NCI-H1092 (cell line): ENCODE measurements at regions not wholly inside any gene's neighbourhood (a gene's known extent, or its start where the extent isn't known, plus 50 kb on each side); places are given as distances from the start of the nearest gene placed in this dataset.

Experiments used
- DNase-seq: peaks from one replicate; lab custom pipeline; 2025; lab: John Stamatoyannopoulos, UW

GRCh38 chr3:118436697-118437262 lies 597.9 kb downstream of the IGSF11 start:
- DNase-seq: no peak

GRCh38 chr3:118445036-118445435 lies 589.6 kb downstream of the IGSF11 start:
- DNase-seq: no peak

GRCh38 chr3:118447339-118447738 lies 587.3 kb downstream of the IGSF11 start:
- DNase-seq: no peak

DNA sequence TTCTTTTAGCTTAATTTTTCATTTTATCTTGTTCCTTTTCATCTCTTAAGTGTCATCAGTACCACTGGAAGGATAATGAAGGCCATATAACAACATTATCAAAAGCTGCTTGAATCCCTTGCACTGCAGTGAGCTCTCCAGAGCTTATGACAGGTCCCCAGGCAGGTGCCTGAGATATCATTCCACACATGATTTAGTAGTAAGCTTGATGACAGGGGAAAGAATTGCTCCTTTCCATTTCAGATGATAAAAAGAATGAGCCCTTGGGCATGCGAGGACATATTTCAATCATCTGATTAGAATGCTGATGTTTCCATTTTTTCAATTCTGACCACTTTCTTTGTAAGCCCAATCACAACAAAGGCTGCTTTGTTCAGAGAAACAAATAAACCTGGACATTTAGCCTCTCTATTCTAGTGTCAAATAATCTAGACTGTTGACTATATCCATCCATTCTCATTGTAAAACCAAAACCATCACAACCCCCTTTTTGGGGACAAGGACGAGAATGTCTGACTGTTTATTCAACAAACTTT lies 567.8 kb downstream of the IGSF11 start:
- DNase-seq: no peak

- DNase-seq: no peak
These were observed 565.8 kb downstream of the IGSF11 start for GRCh38 chr3:118468801-118469200.

DNA sequence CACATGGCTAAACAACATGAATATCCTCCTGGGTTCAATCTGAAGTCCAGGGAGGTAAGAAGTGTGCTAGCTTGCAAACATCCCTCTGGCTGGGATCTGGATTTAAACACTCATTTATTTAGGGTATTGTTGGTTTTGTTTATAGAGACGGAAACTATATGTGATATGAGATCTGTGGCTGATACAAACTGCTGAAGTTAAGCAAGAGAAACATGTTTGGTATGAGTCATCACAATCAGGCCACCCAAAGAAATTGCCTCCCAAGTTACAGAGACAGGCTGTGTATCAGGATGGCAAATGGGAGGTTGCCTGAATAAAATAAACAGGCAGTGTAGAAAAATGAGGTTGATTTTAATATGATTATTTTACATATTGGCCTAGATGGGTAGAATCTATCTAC lies 562.1 kb downstream of the IGSF11 start:
- DNase-seq: no peak

- DNase-seq: no peak
These were observed 561.3 kb downstream of the IGSF11 start for GRCh38 chr3:118473343-118473742.

DNA sequence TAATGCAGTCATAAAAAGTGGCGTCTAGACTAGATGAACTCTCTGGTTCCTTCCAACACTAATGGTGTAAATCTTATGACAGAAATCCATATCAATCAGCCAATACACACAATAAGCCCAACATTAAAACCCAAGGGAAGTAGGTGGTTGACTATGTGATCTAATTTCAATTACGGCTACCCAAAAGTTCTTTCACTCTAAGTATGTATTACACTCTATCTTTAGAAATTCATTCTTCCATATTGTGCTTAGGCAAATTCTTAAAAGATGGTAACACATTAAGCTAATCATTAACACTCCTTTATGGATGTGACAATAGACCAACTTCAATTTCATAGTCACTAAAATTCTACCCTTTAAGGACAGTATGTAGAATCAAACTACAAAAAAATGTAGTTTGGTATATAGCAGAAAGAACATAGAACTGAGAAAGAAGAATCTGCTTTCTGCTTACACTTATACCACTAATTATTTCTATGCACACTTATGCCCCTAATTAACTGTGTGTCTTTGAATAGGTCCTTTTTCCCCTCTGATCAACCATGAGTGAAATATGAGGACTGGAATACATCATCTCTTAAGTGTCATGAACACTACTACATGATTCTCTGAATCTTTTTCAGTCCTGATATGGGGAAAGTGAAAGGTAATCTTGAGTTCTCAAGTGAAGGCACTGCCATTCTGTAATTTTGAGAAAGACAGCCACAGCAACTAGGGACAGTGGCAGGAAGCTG lies 557.6 kb downstream of the IGSF11 start:
- no peak for DNase-seq

DNA sequence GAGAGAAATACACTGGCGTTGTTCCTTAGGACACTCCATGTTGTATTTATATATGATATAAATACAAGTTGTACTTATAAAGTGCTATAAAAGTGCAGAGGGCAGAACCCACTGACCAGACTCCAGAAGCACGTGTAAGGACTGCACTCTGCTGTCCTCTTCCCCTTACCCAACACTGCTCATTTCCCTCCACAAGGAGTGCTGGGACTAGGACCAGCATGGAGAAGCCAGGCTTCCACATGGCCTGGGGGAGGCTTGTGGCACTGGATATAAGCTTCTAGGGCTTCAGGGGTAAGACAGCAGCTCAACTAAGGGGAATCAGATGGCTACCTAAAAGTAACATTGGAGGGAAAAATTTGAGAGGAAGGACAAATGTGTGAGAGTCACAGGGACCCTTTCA lies 556.9 kb downstream of the IGSF11 start:
- no peak for DNase-seq

- no peak for DNase-seq
These were observed 555.9 kb downstream of the IGSF11 start for GRCh38 chr3:118478706-118479276.

- no peak for DNase-seq
These were observed 555.3 kb downstream of the IGSF11 start for GRCh38 chr3:118479376-118479775.

GRCh38 chr3:118480101-118480860 lies 554.4 kb downstream of the IGSF11 start:
- DNase-seq: no peak

DNA sequence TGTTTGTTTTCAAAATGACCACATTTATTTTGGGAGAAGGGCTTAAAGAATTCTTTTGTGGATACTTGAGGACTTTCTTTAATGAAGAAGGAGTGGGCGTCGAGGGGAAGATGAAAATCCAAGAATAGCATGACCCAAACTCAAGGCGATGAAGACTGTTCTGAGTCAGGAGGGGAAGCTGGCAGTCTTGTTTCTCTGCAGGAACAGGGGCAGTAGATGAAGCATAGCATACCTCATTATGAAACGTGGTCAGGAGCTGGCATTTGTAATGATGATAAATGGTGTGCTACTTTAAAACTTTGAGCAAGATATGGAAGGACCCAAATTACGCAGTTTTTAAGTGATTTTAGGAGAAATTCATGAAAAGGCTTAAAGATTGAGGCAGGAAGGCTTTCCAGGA lies 549.0 kb downstream of the IGSF11 start:
- DNase-seq: no peak

- no peak for DNase-seq
These were observed 546.9 kb downstream of the IGSF11 start for GRCh38 chr3:118487734-118488133.

GRCh38 chr3:118488732-118489131 lies 545.9 kb downstream of the IGSF11 start:
- DNase-seq: no peak

DNA sequence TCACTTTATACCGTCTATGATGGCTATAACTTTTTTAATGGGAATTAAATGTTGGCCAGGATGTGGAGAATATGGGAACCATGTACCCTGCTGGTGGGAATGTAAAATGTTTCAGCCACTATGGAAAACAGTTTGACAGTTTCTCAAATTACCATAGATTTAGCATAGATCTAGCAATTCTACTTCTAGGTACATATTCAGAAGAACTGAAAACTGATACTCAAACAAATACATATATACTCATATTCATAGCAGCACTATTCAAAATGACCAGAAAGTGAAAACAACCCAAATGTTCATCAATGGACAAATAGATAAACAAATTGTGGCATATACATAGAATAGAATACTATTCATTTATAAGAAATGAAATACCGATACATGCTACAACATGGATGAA lies 539.4 kb downstream of the IGSF11 start:
- no peak for DNase-seq

- DNase-seq: no peak
These were observed 537.4 kb downstream of the IGSF11 start for GRCh38 chr3:118497274-118497673.

DNA sequence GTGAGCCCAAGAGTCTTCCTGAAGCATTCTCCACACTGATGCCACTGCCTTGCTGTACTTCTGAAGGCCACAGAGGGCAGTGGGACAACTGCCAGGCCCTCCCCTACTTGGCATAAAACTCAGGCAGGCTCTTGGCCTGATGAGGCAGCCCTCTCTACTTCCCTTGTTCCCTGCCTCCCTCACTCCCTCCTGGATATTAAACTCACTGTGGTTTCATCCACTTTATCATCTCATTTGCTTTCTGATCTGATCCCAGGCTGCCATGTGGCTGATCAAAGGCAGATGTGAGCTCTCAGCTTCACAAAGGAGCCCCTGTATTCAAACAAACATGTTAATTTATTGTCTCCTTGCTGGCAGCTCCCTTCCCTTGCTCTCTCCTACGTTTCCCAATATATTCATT lies 533.5 kb downstream of the IGSF11 start:
- DNase-seq: peak; percentile 91

- no peak for DNase-seq
These were observed 529.7 kb downstream of the IGSF11 start for GRCh38 chr3:118504906-118505305.

DNA sequence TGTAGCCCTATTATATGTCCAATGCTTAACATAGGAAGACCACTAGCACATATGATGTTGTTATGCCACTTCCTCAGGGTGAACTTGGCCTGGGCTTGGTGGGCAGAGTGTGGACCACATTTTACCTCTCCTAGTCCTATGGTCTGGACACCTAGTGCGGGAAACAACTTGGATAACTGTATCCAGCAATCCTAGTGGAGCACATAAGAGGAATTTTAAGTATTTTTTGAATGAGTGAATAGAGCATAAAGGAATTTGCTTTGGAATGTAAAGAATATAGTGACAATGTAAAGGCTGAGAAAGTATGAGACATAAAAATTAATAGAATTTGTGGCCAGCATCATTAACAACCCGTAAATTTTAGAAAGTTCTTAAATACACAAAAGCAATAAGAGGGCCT lies 528.9 kb downstream of the IGSF11 start:
- DNase-seq: no peak

- no peak for DNase-seq
These were observed 523.2 kb downstream of the IGSF11 start for GRCh38 chr3:118511402-118511801.

- no peak for DNase-seq
These were observed 522.3 kb downstream of the IGSF11 start for GRCh38 chr3:118512301-118512700.

DNA sequence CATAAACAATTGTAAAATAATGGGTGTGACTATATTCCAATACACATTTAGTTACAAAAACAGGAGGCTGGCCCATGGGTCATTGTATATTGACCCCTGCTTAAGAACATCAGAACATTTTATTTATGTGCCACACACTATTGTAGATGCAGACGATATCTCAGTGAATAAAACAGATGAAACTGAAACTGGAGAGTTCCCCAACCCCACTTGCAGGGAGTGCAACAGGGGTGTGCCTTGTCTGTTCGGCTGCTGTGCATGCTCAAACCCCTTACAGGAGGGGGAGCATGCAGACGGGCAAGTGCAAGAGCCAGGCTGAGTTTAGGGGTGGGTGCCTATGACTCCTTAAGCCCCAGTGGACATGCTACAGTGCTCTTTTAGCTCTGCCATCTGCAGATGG lies 509.6 kb downstream of the IGSF11 start:
- no peak for DNase-seq
